Spleen (tissue), 11 donors: ENCODE measurements at regions not wholly inside any gene's neighbourhood (a gene's known extent, or its start where the extent isn't known, plus 50 kb on each side); places are given as distances from the start of the nearest gene placed in this dataset.

Experiments
- DNase-seq: peaks from one replicate; pipeline ENCODE4 v3.0.0-alpha.2; 2020
- H3K27ac ChIP-seq, 8 donors: fragments of 200-600 bp; sonication (generic) in 7 of 8; 1 replicate in 4 of 8; 2 replicates in 4 of 8; pipeline versions ENCODE4 v1.5.0 to v1.8.0; 2016 to 2021; ENCODE audit warnings: inconsistent platforms in 4 of 8, mild to moderate bottlenecking in 4 of 8, moderate library complexity in 1 of 8
- H3K27me3 ChIP-seq, 7 donors: fragments of 200-600 bp; sonication (generic) in 6 of 7; replicated peaks in 1 of 7; 1 replicate in 4 of 7; 2 replicates in 3 of 7; pipeline versions ENCODE4 v1.5.0 to v1.8.0; 2016 to 2021; ENCODE audit warnings: inconsistent platforms in 3 of 7, mild to moderate bottlenecking in 1 of 7
- H3K36me3 ChIP-seq, 6 donors: fragments of 200-600 bp; sonication (generic) in 5 of 6; 1 replicate in 4 of 6; 2 replicates in 2 of 6; pipeline versions ENCODE4 v1.5.0 to v1.8.0; 2016 to 2021; ENCODE audit warnings: inconsistent platforms in 2 of 6
- H3K4me1 ChIP-seq, 6 donors: fragments of 200-600 bp; sonication (generic) in 5 of 6; 1 replicate in 3 of 6; 2 replicates in 3 of 6; pipeline versions ENCODE4 v1.5.0 to v1.8.0; 2016 to 2021; ENCODE audit warnings: inconsistent platforms in 3 of 6
- H3K4me3 ChIP-seq, 8 donors: fragments of 200-600 bp; sonication (generic) in 7 of 8; 1 replicate in 4 of 8; 2 replicates in 4 of 8; pipeline versions ENCODE4 v1.5.0 to v1.8.0; 2016 to 2021; ENCODE audit warnings: inconsistent platforms in 4 of 8, mild to moderate bottlenecking in 4 of 8, moderate library complexity in 2 of 8
- H3K9me3 ChIP-seq, 8 donors: fragments of 200-600 bp; sonication (generic) in 7 of 8; 1 replicate in 4 of 8; 2 replicates in 4 of 8; pipeline versions ENCODE4 v1.5.0 to v1.8.0; 2016 to 2021; ENCODE audit warnings: inconsistent platforms in 4 of 8
- CTCF ChIP-seq, 11 experiments: fragments of 200-600 bp in 7 of 11; fragments of 450-650 bp in 4 of 11; sonication (generic) in 4 of 11; IDR thresholded peaks in 8 of 11; conservative IDR thresholded peaks in 3 of 11; 1 replicate in 7 of 11; 2 replicates in 4 of 11; pipeline versions ENCODE4 v1.4.0 to v1.8.0; 2016 to 2021; ENCODE audit warnings: antibody characterized with exemption in 11 of 11, inconsistent platforms in 4 of 11, mild to moderate bottlenecking in 1 of 11
- POLR2A ChIP-seq, 3 donors: fragments of 450-650 bp; IDR thresholded peaks; one replicate each; pipeline ENCODE4 v1.5.1; 2017; ENCODE audit warnings: antibody characterized with exemption in 3 of 3, mild to moderate bottlenecking in 1 of 3
- POLR2AphosphoS5 ChIP-seq, 3 donors: sonication (generic); formaldehyde crosslinking; IDR thresholded peaks; one replicate each; pipeline ENCODE4 v1.5.1; 2017; ENCODE audit warnings: antibody characterized with exemption in 3 of 3
- WGBS, 5 donors: extraction: QIAGEN DNeasy Blood & Tissue Kit in 3 of 5; methylation state at CpG; one replicate each; pipeline versions ENCODE4 v1.1.5 to v1.1.7; 2013 to 2018; 5-methylcytosine and 5-hydroxymethylcytosine counted together
- intact Hi-C: fragments of 100-400 bp; cut with DNase I; formaldehyde crosslinking; loops from one replicate; pipeline ENCODE4 v1.15.0; 2023; ENCODE audit warnings: low total_unique reads
- donor health status: healthy with polysubstance abuse.
- donor health status: DM: no; HTN: no; CAD: no; lungs with moderate emphysema.
- donor health status: DM: no; HTN: no; CAD: no.
- donor health status: Bipolar disorder and iron deficiency.
- donor health status: healthy.
- donor health status: DM: no; HTN: no; CAD: no.
- donor health status: DM: yes; HTN: yes; CAD: no.

- no peak overlapping the region for H3K4me3 ChIP-seq
- peaks cover 0 to 5% (median 0%) of the 10 kb centered on the region in 6 donors for H3K4me1 ChIP-seq
- TF ChIP-seq CTCF (IDR thresholded peaks at IDR 0.05 in 8 of 11, conservative IDR thresholded peaks at IDR 0.05 in 3 of 11) (no peak), POLR2A (IDR thresholded peaks at IDR 0.05) (no peak), POLR2AphosphoS5 (IDR thresholded peaks at IDR 0.05) (no peak)
- H3K36me3 ChIP-seq, result no peaks in the 10 kb centered on the region
- no peaks in the 10 kb centered on the region for H3K9me3 ChIP-seq
- H3K27ac ChIP-seq, result no peak overlapping the region
- DNase-seq, result no peak
- peaks cover 0 to 4% (median 0%) of the 10 kb centered on the region in 7 donors for H3K27me3 ChIP-seq
- intact Hi-C loops, result no loop called here
- WGBS, 5 donors, result 70 to 82% (median 79%) methylated on average over 4 of the region's 4 CpGs
Observed at GRCh38 chr3:71977525-71977924, 192.6 kb upstream of the PROK2 start.

GRCh38 chr3:71975573-71975972 is 190.6 kb upstream of the PROK2 start:
- H3K27me3 ChIP-seq, result peaks cover 0 to 4% (median 0%) of the 10 kb centered on the region in 7 donors
- intact Hi-C loops, result no loop called here
- H3K9me3 ChIP-seq, result no peaks in the 10 kb centered on the region
- no peak for DNase-seq
- no peak overlapping the region for H3K27ac ChIP-seq
- H3K4me1 ChIP-seq, result peaks cover 0 to 5% (median 0%) of the 10 kb centered on the region in 6 donors
- no peak overlapping the region for H3K4me3 ChIP-seq
- 95 to 98% (median 96%) methylated on average over 2 of the region's 2 CpGs for WGBS, 5 donors
- no peaks in the 10 kb centered on the region for H3K36me3 ChIP-seq
- TF ChIP-seq POLR2A (IDR thresholded peaks at IDR 0.05) (no peak), CTCF (IDR thresholded peaks at IDR 0.05 in 8 of 11, conservative IDR thresholded peaks at IDR 0.05 in 3 of 11) (no peak), POLR2AphosphoS5 (IDR thresholded peaks at IDR 0.05) (no peak)

- DNase-seq, result no peak
- Histone ChIP-seq H3K4me1 (peaks cover 0 to 5% (median 0%) of the 10 kb centered on the region in 6 donors), H3K27ac (no peak overlapping the region), H3K27me3 (peaks cover 0 to 4% (median 0%) of the 10 kb centered on the region in 7 donors), H3K4me3 (no peak overlapping the region), H3K36me3 (no peaks in the 10 kb centered on the region), H3K9me3 (no peaks in the 10 kb centered on the region)
- 85 to 96% (median 93%) methylated on average over 3 of the region's 3 CpGs for WGBS, 5 donors
- TF ChIP-seq POLR2A (IDR thresholded peaks at IDR 0.05), result no peak
- TF ChIP-seq POLR2AphosphoS5 (IDR thresholded peaks at IDR 0.05), result no peak
- intact Hi-C loops, result no loop called here
Observed at GRCh38 chr3:71974786-71975185, 189.8 kb upstream of the PROK2 start.

GRCh38 chr3:71973274-71974030 is 188.5 kb upstream of the PROK2 start:
- DNase-seq, result peak; percentile 78
- intact Hi-C loops, result no loop called here
- Histone ChIP-seq H3K9me3 (no peaks in the 10 kb centered on the region), H3K27me3 (peaks cover 0 to 4% (median 0%) of the 10 kb centered on the region in 7 donors), H3K27ac (no peak overlapping the region), H3K4me1 (peaks cover 0 to 5% (median 0%) of the 10 kb centered on the region in 6 donors), H3K36me3 (no peaks in the 10 kb centered on the region), H3K4me3 (no peak overlapping the region)
- 54 to 63% (median 56%) methylated on average over 7 of the region's 7 CpGs for WGBS, 5 donors
- TF ChIP-seq POLR2AphosphoS5 (IDR thresholded peaks at IDR 0.05), result peak in 1 of 3 donors; percentile 27
- TF ChIP-seq CTCF (IDR thresholded peaks at IDR 0.05 in 8 of 11, conservative IDR thresholded peaks at IDR 0.05 in 3 of 11), result no peak
